Activated naive CD4-positive, alpha-beta T cell treated with anti-CD3 and anti-CD28 coated beads for 36 hours (primary cell): ENCODE measurements at regions not wholly inside any gene's neighbourhood (a gene's known extent, or its start where the extent isn't known, plus 50 kb on each side); places are given as distances from the start of the nearest gene placed in this dataset.
"Not testable (repeated sequence)": the region's sequence is repeated elsewhere in the genome, so short reads cannot be mapped to it uniquely, and the experiment has no call there.

Experiments used
- CTCF ChIA-PET: fragments of 350-600 bp; sonication (Branson Sonifier 250); formaldehyde crosslinking; loops from one replicate; lab custom pipeline; 2021; ENCODE audit warnings: antibody characterized with exemption; lab: Charles Lee
- DNase-seq: peaks from one replicate; pipeline ENCODE4 v3.0.0-alpha.2; 2020
- H3K27ac Mint-ChIP-seq: one replicate; pipeline ENCODE4 v1.8.0; 2021; ENCODE audit warnings: mild to moderate bottlenecking, mixed read lengths
- H3K27me3 Mint-ChIP-seq: one replicate; pipeline ENCODE4 v1.8.0; 2021; ENCODE audit warnings: low read depth, mixed read lengths
- H3K36me3 Mint-ChIP-seq: one replicate; pipeline ENCODE4 v1.8.0; 2021; ENCODE audit warnings: low read depth, mixed read lengths
- H3K4me1 Mint-ChIP-seq: one replicate; pipeline ENCODE4 v1.8.0; 2021; ENCODE audit warnings: low read depth, mixed read lengths
- H3K4me3 Mint-ChIP-seq: one replicate; pipeline ENCODE4 v1.8.0; 2021; ENCODE audit warnings: mild to moderate bottlenecking, moderate library complexity, mixed read lengths
- H3K9me3 Mint-ChIP-seq: one replicate; pipeline ENCODE4 v1.8.0; 2021; ENCODE audit warnings: mixed read lengths
- intact Hi-C: fragments of 100-400 bp; cut with micrococcal nuclease; formaldehyde crosslinking; loops from one replicate; pipeline ENCODE4 v1.15.1; 2023

DNA sequence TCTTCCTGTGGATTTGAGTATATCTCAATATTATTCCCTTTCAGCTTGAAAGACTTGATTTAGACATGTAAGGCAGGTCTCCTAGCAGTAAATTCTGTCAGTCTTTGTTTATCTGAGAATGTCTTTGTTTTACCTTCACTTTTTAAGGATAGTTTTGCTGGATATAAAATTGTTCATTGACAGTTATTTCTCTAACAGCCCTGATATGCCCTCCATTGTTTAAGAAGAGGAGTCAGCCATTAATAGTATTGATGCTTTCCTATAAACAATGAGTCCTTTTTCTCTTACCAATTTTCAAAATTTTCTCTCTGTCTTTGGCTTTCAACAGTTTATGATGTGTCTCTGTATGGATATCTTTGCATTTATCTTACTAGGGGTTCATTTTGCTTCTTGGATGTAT is 163.5 kb upstream of the ANKRD55 start:
- intact Hi-C loops: no loop called here
- Mint-ChIP-seq H3K4me3 (no peak overlapping the region), H3K27me3 (no peaks in the 10 kb centered on the region), H3K9me3 (peaks cover 26% of the 10 kb centered on the region), H3K36me3 (peaks cover 5% of the 10 kb centered on the region), H3K4me1 (peaks cover 2% of the 10 kb centered on the region), H3K27ac (no peak overlapping the region)
- DNase-seq: no peak
- CTCF ChIA-PET: no interaction called here

- H3K36me3 Mint-ChIP-seq: no peaks in the 10 kb centered on the region
- peaks cover 2% of the 10 kb centered on the region for H3K4me1 Mint-ChIP-seq
- DNase-seq: no peak
- CTCF ChIA-PET: interaction anchor here (1.6 kb wide), 1 partner anchor 119 kb away, joined by 4 read pairs; no protein-coding TSS in a partner anchor
- no peaks in the 10 kb centered on the region for H3K27me3 Mint-ChIP-seq
- H3K9me3 Mint-ChIP-seq: peaks cover 6% of the 10 kb centered on the region
- intact Hi-C loops: no loop called here
- no peak overlapping the region for H3K27ac Mint-ChIP-seq
- H3K4me3 Mint-ChIP-seq: no peak overlapping the region
Observed at GRCh38 chr5:56389261-56389660, 156.1 kb upstream of the ANKRD55 start.

DNA sequence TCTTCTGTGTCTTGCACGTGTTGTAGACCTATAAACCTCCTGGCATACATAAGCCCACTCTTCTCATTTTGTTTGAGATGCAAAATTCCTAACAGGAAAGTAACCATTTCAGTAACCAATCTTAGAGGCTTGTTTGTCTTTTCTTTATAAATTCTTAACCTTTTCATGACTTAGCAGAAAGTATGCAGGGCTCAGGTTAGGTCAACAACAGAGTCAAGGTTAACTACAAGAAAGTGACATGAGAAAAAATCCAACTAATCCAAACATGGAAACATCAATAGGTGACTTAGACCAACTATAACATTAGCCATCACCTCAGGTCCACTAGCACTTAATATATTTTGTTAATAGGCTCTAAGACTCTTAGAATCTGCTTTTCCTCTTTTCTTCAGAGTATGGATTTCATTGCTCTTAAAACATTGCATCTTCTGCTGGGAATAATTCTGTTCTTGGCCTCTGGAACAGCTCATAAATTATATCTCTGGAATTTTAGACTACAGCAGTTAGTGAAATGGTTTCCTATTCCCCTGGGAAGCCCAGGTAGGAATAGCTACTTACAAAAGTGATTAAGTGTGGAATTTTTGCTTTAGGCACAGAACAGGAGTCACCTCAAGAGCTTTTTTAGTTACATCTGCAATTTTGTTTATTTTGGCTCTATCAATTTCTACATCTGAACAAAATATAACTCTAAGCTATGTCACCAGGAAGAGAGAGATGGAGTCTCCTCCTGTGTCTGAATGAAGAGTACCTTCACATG is 155.3 kb upstream of the ANKRD55 start:
- H3K36me3 Mint-ChIP-seq: no peaks in the 10 kb centered on the region
- intact Hi-C loops: no loop called here
- DNase-seq: no peak
- CTCF ChIA-PET: interaction anchor here (1.6 kb wide), 1 partner anchor 118 kb away, joined by 4 read pairs; no protein-coding TSS in a partner anchor
- H3K27me3 Mint-ChIP-seq: no peaks in the 10 kb centered on the region
- H3K4me3 Mint-ChIP-seq: no peak overlapping the region
- H3K9me3 Mint-ChIP-seq: peaks cover 6% of the 10 kb centered on the region
- peaks cover 2% of the 10 kb centered on the region for H3K4me1 Mint-ChIP-seq
- no peak overlapping the region for H3K27ac Mint-ChIP-seq

DNA sequence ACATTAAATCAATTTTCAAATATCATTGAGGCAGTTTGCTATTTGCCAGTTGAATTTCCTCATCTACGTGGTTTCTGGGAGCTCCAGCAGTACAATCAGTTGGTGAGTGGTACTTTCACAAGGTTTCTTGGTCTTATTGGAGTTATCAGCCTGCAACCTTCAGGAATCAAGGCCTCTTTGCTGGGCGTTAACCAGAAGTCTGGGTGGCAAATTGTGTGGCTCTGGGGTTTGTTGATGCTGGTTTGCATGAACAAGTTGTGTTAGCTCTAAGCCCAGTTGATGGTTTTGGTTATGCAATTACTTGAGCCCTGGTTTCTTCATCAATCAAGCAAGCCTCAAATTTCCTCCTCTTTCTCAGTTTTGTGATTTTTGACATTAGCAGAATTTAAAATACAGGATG is 152.9 kb upstream of the ANKRD55 start:
- Mint-ChIP-seq H3K4me1 (no peaks in the 10 kb centered on the region), H3K9me3 (no peaks in the 10 kb centered on the region), H3K27me3 (no peaks in the 10 kb centered on the region), H3K4me3 (no peak overlapping the region), H3K27ac (no peak overlapping the region), H3K36me3 (no peaks in the 10 kb centered on the region)
- DNase-seq: no peak
- CTCF ChIA-PET: no interaction called here
- intact Hi-C loops: no loop called here

GRCh38 chr5:56384186-56384585 is 151.1 kb upstream of the ANKRD55 start:
- no peak for DNase-seq
- Mint-ChIP-seq H3K9me3 (no peaks in the 10 kb centered on the region), H3K27me3 (no peaks in the 10 kb centered on the region), H3K27ac (no peak overlapping the region), H3K36me3 (no peaks in the 10 kb centered on the region), H3K4me3 (no peak overlapping the region), H3K4me1 (no peaks in the 10 kb centered on the region)
- intact Hi-C loops: no loop called here
- CTCF ChIA-PET: interaction anchor here (0.7 to 1.7 kb wide), 3 partner anchors 10 to 461 kb away, joined by 3 to 5 read pairs (median 3); no protein-coding TSS in a partner anchor

DNA sequence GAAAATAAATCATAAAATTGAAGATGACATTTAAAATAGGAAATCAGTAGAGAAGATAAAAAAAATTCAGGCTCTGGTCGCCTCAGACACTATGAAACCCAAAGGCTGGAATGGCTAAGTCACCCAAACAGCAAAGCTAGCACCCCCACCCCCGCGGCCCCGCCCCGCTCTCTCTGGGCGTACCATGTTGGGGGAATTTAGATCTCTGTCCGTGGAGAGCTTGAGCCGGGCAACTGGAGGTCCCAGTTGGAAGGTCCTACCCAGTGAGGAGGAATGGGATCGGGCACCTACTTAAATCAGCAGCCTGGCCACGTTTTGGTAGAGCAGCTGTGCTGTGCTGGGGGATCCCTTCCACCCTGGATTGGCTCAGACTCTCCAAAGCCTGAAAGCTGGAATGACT is 150.6 kb upstream of the ANKRD55 start:
- Mint-ChIP-seq H3K27me3 (no peaks in the 10 kb centered on the region), H3K36me3 (no peaks in the 10 kb centered on the region), H3K27ac (no peak overlapping the region), H3K9me3 (no peaks in the 10 kb centered on the region), H3K4me3 (no peak overlapping the region), H3K4me1 (no peaks in the 10 kb centered on the region)
- no peak for DNase-seq
- CTCF ChIA-PET: interaction anchor here (0.7 to 1.7 kb wide), 3 partner anchors 10 to 460 kb away, joined by 3 to 5 read pairs (median 3); no protein-coding TSS in a partner anchor
- intact Hi-C loops: no loop called here

DNA sequence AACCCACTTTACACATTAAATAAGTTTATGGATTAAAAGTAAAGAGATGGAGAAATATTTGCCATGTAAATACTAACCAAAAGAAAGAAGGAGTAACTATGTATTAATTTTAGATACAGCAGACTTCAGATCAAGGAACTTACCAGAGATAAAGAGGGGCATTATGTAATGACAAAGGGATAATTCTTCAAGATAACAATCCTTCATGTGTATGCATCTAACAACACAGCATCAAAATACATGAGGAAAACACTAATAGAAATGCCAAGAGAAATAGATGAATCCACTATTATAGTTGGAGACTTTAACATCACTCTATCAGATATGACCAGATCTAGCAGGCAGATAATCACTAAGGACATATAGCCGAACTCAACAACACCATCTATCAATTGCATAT is 149.8 kb upstream of the ANKRD55 start:
- Mint-ChIP-seq H3K27ac (no peak overlapping the region), H3K4me1 (no peaks in the 10 kb centered on the region), H3K27me3 (no peaks in the 10 kb centered on the region), H3K36me3 (no peaks in the 10 kb centered on the region), H3K4me3 (no peak overlapping the region), H3K9me3 (no peaks in the 10 kb centered on the region)
- no peak for DNase-seq
- intact Hi-C loops: no loop called here
- CTCF ChIA-PET: no interaction called here

- Mint-ChIP-seq H3K4me1 (no peaks in the 10 kb centered on the region), H3K4me3 (no peak overlapping the region), H3K27me3 (no peaks in the 10 kb centered on the region), H3K27ac (no peak overlapping the region), H3K9me3 (no peaks in the 10 kb centered on the region), H3K36me3 (no peaks in the 10 kb centered on the region)
- CTCF ChIA-PET: no interaction called here
- DNase-seq: no peak
- intact Hi-C loops: no loop called here
Observed at GRCh38 chr5:56377573-56377972, 144.4 kb upstream of the ANKRD55 start.

- Mint-ChIP-seq H3K36me3 (no peaks in the 10 kb centered on the region), H3K27ac (no peak overlapping the region), H3K27me3 (no peaks in the 10 kb centered on the region), H3K4me3 (no peak overlapping the region), H3K4me1 (no peaks in the 10 kb centered on the region), H3K9me3 (peaks cover 3% of the 10 kb centered on the region)
- no peak for DNase-seq
- intact Hi-C loops: no loop called here
- CTCF ChIA-PET: no interaction called here
Observed at GRCh38 chr5:56376128-56376527, 143.0 kb upstream of the ANKRD55 start.

GRCh38 chr5:56375011-56375410 is 141.9 kb upstream of the ANKRD55 start:
- Mint-ChIP-seq H3K4me1 (no peaks in the 10 kb centered on the region), H3K4me3 (no peak overlapping the region)
- intact Hi-C loops: no loop called here

DNA sequence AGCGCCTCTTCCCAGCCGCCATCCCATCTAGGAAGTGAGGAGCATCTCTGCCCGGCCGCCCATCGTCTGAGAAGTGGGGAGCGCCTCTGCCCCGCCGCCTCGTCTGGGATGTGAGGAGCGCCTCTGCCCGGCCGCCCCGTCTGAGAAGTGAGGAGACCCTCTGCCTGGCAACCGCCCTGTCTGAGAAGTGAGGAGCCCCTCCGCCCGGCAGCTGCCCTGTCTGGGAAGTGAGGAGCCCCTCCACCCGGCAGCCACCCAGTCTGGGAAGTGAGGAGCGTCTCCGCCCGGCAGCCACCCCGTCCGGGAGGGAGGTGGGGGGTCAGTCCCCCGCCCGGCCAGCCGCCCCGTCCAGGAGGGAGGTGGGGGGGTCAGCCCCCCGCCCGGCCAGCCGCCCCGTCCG is 139.4 kb upstream of the ANKRD55 start:
- H3K9me3 Mint-ChIP-seq, H3K27ac Mint-ChIP-seq, intact Hi-C loops, H3K4me3 Mint-ChIP-seq, H3K36me3 Mint-ChIP-seq, H3K27me3 Mint-ChIP-seq, CTCF ChIA-PET, DNase-seq, H3K4me1 Mint-ChIP-seq: not testable (repeated sequence)

More at GRCh38 chr5:56375011-56375410, 141.9 kb upstream of the ANKRD55 start:
- peaks cover 3% of the 10 kb centered on the region for H3K9me3 Mint-ChIP-seq
- H3K36me3 Mint-ChIP-seq: no peaks in the 10 kb centered on the region
- no peak for DNase-seq
- CTCF ChIA-PET: no interaction called here
- H3K27ac Mint-ChIP-seq: no peak overlapping the region
- no peaks in the 10 kb centered on the region for H3K27me3 Mint-ChIP-seq

DNA sequence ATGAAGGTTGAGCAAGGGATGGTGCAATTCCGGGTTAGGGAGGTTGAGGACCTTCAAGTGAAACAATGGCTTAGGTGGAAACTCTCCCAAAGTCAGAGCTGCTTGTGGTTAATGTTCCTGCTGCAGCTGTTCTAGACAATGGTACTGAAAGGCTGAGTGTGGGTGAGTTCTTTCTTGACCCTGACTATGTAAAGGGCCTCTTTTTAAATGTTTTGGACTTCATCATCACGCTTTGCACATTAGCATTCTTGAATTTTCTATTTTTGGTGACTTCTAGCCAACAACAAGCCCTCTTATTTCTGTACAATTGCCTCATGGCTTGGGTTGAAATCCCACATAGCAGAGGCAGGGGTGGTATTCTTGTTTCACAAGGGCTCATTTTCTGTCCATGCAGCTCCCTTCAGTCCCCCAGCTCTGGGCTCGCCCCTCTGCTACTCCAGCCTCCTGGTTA is 136.3 kb upstream of the ANKRD55 start:
- Mint-ChIP-seq H3K27ac (no peak overlapping the region), H3K9me3 (peaks cover 3% of the 10 kb centered on the region), H3K4me3 (no peak overlapping the region), H3K27me3 (no peaks in the 10 kb centered on the region), H3K4me1 (no peaks in the 10 kb centered on the region), H3K36me3 (no peaks in the 10 kb centered on the region)
- DNase-seq: no peak
- intact Hi-C loops: no loop called here
- CTCF ChIA-PET: no interaction called here

DNA sequence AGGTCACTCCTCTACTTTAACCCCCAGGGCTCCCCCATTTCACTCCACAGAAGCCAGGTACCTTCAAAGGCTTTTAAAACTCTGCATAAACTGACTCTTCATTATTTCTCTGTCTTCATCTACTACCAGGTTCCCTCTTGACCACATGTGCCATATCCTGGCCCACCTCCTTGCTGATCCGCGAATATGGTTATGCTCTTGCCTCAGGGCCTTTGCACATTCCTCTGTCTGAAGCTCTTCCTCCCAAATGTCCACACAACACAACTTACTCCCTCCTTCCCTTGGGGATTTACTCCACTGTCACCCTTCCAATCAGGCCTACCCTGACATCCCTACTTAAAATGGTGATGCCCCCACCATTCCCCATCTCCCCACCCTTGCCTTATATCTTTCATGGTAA is 134.6 kb upstream of the ANKRD55 start:
- Mint-ChIP-seq H3K4me1 (no peaks in the 10 kb centered on the region), H3K4me3 (no peak overlapping the region), H3K9me3 (peaks cover 3% of the 10 kb centered on the region), H3K27ac (no peak overlapping the region), H3K36me3 (no peaks in the 10 kb centered on the region), H3K27me3 (no peaks in the 10 kb centered on the region)
- intact Hi-C loops: no loop called here
- DNase-seq: no peak
- CTCF ChIA-PET: no interaction called here
